ENCODE measurements at regions not wholly inside any gene's neighbourhood (a gene's known extent, or its start where the extent isn't known, plus 50 kb on each side); places are given as distances from the start of the nearest gene placed in this dataset.

GRCh38 chr14:30331030-30331429, 227.9 kb upstream of the G2E3 start:
- no peak for TF ChIP-seq CTCF (IDR thresholded peaks at IDR 0.05)
- no peak for TF ChIP-seq POLR2A (IDR thresholded peaks at IDR 0.05)

Measured in esophagus squamous epithelium (tissue), 4 donors.